ENCODE measurements at regions not wholly inside any gene's neighbourhood (a gene's known extent, or its start where the extent isn't known, plus 50 kb on each side); places are given as distances from the start of the nearest gene placed in this dataset.

DNA sequence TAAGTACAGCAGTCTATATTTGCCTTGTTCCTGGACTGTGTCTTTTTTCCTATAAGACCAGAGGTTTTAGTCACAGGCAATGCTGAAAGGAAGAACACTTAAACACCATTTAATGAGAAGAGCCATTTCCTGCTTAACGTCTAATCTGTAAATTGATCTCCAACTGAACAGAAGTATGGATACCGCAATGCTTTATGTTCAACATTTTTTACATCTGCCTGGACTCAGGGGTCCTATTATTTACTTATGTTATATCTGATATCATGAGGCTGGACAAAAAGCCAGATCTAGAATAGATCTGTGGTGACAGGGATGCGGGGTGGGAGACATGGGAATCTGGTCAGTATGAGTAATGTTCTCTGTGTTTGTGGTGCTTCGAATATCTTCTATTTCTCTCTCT is 334.6 kb upstream of the MPDZ start:
- intact Hi-C loops (cut with micrococcal nuclease; ENCODE audit: unreplicated experiment): no loop called here
- Histone ChIP-seq H4K20me1 (ENCODE audit: insufficient read depth, low read length) (no peaks in the 10 kb centered on the region), H3K27me3 (ENCODE audit: control insufficient read depth in 1 of 2, insufficient read depth in 2 of 2, low read length in 2 of 2) (no peaks in the 10 kb centered on the region), H2AFZ (ENCODE audit: low read length) (no peak overlapping the region), H3K27ac (ENCODE audit: extremely low read length, insufficient read depth, low read length) (no peak overlapping the region), H3K4me3 (replicated peaks in 1 of 3; ENCODE audit: insufficient read depth in 1 of 3, low read depth in 2 of 3, low read length in 3 of 3) (no peak overlapping the region), H3K9ac (ENCODE audit: insufficient read depth, low read depth, low read length) (no peak overlapping the region), H3K4me1 (ENCODE audit: insufficient read depth, low read length) (no peaks in the 10 kb centered on the region), H3K36me3 (replicated peaks in 1 of 2; ENCODE audit: control insufficient read depth in 1 of 2, insufficient read depth in 2 of 2, low read length in 2 of 2) (no peaks in the 10 kb centered on the region), H3K9me3 (ENCODE audit: low read length) (no peaks in the 10 kb centered on the region), H3K79me2 (ENCODE audit: insufficient read depth, low read length) (no peaks in the 10 kb centered on the region), H3K4me2 (ENCODE audit: low read depth, low read length) (no peak overlapping the region)
- ChIA-PET POLR2A (no interaction called here), CTCF (ENCODE audit: low intra/inter-chr PET ratio, low total read pairs) (no interaction called here)
- FAIRE-seq (no peak), DNase-seq (ENCODE audit: low spot score) (no peak), ATAC-seq (no peak)
- BruUV-seq (replicated peaks): no TSS peak
- WGBS (ENCODE audit: low lambda C conversion rate): 16% methylated on average over 4 of the region's 4 CpGs
- in situ Hi-C loops (cut with HindIII; ENCODE audit: extremely low pct_ligation_motif_present, low pct_unique_long_range_greater_than_20kb): loop anchor here (25.0 kb wide), 1 partner anchor 748 kb away; no protein-coding TSS in a partner anchor
- TF ChIP-seq, protein P1, sequence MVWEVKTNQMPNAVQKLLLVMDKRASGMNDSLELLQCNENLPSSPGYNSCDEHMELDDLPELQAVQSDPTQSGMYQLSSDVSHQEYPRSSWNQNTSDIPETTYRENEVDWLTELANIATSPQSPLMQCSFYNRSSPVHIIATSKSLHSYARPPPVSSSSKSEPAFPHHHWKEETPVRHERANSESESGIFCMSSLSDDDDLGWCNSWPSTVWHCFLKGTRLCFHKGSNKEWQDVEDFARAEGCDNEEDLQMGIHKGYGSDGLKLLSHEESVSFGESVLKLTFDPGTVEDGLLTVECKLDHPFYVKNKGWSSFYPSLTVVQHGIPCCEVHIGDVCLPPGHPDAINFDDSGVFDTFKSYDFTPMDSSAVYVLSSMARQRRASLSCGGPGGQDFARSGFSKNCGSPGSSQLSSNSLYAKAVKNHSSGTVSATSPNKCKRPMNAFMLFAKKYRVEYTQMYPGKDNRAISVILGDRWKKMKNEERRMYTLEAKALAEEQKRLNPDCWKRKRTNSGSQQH (CRISPR knock-in tag; IDR thresholded peaks at IDR 0.05; ENCODE audit: low read depth): no peak
- TF ChIP-seq ZNF510 (CRISPR knock-in tag; IDR thresholded peaks at IDR 0.05; ENCODE audit: low read depth) (no peak), ATF7-NPFF (CRISPR knock-in tag; IDR thresholded peaks at IDR 0.05; ENCODE audit: low read depth) (no peak), ZNF20 (CRISPR knock-in tag; IDR thresholded peaks at IDR 0.05) (no peak), HNRNPK (IDR thresholded peaks at IDR 0.05; ENCODE audit: low read depth, low read length, poor library complexity, severe bottlenecking) (no peak), MYNN (CRISPR knock-in tag; IDR thresholded peaks at IDR 0.05; ENCODE audit: low read depth) (no peak), PCBP2 (optimal IDR thresholded peaks at IDR 0.05; ENCODE audit: low read depth, low read length, poor library complexity, severe bottlenecking) (no peak), MTA1 (CRISPR knock-in tag; IDR thresholded peaks at IDR 0.05; ENCODE audit: borderline replicate concordance) (no peak), ZNF724P (CRISPR knock-in tag; IDR thresholded peaks at IDR 0.05; ENCODE audit: borderline replicate concordance) (no peak), ZNF788 (CRISPR knock-in tag; IDR thresholded peaks at IDR 0.05; ENCODE audit: borderline replicate concordance) (no peak), ZNF230 (CRISPR knock-in tag; IDR thresholded peaks at IDR 0.05) (no peak)
- TF ChIP-seq, protein P2, sequence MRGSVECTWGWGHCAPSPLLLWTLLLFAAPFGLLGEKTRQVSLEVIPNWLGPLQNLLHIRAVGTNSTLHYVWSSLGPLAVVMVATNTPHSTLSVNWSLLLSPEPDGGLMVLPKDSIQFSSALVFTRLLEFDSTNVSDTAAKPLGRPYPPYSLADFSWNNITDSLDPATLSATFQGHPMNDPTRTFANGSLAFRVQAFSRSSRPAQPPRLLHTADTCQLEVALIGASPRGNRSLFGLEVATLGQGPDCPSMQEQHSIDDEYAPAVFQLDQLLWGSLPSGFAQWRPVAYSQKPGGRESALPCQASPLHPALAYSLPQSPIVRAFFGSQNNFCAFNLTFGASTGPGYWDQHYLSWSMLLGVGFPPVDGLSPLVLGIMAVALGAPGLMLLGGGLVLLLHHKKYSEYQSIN (CRISPR knock-in tag; IDR thresholded peaks at IDR 0.05; ENCODE audit: borderline replicate concordance): no peak
- TF ChIP-seq, protein P3, sequence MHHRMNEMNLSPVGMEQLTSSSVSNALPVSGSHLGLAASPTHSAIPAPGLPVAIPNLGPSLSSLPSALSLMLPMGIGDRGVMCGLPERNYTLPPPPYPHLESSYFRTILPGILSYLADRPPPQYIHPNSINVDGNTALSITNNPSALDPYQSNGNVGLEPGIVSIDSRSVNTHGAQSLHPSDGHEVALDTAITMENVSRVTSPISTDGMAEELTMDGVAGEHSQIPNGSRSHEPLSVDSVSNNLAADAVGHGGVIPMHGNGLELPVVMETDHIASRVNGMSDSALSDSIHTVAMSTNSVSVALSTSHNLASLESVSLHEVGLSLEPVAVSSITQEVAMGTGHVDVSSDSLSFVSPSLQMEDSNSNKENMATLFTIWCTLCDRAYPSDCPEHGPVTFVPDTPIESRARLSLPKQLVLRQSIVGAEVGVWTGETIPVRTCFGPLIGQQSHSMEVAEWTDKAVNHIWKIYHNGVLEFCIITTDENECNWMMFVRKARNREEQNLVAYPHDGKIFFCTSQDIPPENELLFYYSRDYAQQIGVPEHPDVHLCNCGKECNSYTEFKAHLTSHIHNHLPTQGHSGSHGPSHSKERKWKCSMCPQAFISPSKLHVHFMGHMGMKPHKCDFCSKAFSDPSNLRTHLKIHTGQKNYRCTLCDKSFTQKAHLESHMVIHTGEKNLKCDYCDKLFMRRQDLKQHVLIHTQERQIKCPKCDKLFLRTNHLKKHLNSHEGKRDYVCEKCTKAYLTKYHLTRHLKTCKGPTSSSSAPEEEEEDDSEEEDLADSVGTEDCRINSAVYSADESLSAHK (CRISPR knock-in tag; IDR thresholded peaks at IDR 0.05; ENCODE audit: borderline replicate concordance): no peak
- TF ChIP-seq, protein P4, sequence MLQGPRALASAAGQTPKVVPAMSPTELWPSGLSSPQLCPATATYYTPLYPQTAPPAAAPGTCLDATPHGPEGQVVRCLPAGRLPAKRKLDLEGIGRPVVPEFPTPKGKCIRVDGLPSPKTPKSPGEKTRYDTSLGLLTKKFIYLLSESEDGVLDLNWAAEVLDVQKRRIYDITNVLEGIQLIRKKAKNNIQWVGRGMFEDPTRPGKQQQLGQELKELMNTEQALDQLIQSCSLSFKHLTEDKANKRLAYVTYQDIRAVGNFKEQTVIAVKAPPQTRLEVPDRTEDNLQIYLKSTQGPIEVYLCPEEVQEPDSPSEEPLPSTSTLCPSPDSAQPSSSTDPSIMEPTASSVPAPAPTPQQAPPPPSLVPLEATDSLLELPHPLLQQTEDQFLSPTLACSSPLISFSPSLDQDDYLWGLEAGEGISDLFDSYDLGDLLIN (CRISPR knock-in tag; IDR thresholded peaks at IDR 0.05; ENCODE audit: borderline replicate concordance): no peak
- TF ChIP-seq, protein P5, sequence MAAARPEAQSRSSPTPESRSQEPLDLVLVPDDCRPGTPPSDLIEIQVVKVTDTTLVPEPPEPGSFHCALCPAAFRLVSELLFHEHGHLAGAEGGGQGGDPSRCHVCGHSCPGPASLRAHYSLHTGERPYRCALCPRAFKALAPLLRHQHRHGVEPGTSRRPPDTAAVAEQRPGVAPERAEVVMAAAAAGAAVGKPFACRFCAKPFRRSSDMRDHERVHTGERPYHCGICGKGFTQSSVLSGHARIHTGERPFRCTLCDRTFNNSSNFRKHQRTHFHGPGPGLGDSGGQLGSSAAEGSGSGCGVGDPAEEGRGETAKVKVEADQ (CRISPR knock-in tag; IDR thresholded peaks at IDR 0.05; ENCODE audit: borderline replicate concordance): no peak
